ENCODE measurements at regions not wholly inside any gene's neighbourhood (a gene's known extent, or its start where the extent isn't known, plus 50 kb on each side); places are given as distances from the start of the nearest gene placed in this dataset.

DNA sequence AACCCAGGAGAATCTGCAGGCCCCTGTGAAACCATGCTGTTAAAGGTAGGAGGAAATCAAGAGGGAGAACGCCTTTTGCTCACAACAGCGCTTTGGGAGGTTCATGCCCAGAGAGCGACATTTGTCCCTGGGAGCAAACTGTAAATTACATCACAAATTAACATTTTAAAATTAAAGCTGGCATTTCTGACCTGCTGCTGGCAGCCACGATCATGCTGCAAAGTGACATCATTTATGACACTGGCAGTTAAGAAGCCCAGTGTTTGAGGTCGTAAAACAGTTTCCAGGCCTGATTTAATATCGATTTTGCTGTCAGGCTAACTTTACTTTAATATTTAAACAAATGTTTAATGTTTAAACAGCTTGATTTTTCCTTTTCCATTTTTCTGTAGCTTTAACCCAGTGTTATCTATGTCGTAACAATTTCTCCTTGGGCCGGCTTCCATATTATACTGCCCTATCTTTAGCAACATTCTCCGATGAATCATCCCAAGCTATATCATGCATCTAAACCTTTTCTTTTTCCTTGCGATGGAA, 86.5 kb upstream of the NPVF start:
- TF ChIP-seq POLR2A (IDR thresholded peaks at IDR 0.05) (no peak), EP300 (IDR thresholded peaks at IDR 0.05) (no peak)
- TF ChIP-seq, protein P1, sequence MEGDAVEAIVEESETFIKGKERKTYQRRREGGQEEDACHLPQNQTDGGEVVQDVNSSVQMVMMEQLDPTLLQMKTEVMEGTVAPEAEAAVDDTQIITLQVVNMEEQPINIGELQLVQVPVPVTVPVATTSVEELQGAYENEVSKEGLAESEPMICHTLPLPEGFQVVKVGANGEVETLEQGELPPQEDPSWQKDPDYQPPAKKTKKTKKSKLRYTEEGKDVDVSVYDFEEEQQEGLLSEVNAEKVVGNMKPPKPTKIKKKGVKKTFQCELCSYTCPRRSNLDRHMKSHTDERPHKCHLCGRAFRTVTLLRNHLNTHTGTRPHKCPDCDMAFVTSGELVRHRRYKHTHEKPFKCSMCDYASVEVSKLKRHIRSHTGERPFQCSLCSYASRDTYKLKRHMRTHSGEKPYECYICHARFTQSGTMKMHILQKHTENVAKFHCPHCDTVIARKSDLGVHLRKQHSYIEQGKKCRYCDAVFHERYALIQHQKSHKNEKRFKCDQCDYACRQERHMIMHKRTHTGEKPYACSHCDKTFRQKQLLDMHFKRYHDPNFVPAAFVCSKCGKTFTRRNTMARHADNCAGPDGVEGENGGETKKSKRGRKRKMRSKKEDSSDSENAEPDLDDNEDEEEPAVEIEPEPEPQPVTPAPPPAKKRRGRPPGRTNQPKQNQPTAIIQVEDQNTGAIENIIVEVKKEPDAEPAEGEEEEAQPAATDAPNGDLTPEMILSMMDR (IDR thresholded peaks at IDR 0.05) = no peak
